ENCODE measurements at regions not wholly inside any gene's neighbourhood (a gene's known extent, or its start where the extent isn't known, plus 50 kb on each side); places are given as distances from the start of the nearest gene placed in this dataset.
"Not testable (repeated sequence)": the region's sequence is repeated elsewhere in the genome, so short reads cannot be mapped to it uniquely, and the experiment has no call there.

DNA sequence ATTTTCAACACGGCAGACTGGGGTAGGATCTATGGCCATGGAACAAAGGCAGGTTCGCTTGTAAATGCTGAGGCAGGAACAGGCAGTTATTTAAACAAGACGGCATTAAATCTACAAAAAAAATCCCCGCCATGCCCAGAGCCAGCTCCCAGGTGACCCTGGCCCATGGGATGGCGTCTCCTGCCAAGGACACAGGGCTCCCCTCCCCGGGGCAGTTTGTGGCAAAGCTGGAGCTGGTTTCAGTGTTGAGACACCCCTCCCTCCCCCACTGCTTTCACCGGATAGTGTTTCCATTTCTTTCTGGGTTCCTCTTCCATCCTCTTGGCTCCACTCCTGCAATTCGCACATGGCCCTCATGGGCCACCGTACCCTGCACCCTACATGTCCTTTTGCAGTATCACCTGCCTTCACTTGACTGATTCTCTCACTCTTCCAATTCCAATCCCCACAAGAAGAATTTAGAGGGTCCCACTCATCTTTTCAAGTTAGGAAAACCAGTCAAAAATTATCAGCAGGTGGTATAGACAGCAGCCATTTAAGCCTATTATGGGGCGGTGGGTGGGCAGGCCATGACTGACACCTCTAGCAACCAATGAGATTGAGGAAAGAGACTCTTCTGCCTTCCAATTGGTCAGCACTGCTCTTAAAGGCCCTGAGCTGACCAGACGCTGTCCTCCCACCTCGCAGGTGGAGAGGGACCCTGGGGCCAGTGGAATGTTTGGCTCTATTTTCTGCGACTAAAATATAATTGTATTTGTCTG is 52.0 kb downstream of the OLIG1 start:
- intact Hi-C loops (cut with DNase I), result no loop called here
- DNase-seq, result no peak

DNA sequence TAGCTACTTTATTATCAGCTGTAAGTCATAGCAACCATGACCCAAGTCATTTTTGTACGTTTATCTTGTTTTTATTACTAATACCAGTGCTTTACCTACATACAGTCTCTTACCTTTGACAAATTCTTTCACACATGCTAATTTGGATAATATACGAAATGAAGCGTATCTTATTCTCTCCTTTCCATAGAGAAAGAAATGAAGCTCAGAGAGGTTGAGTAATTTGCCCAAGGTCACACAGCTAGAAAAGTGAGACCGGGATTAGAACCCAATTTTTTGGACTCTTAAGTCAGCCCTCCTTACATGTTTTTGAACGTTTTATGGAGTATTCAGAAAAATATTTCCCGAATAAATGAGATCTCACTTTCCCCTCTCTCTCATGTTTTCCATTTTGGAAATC is 52.6 kb downstream of the OLIG1 start:
- intact Hi-C loops (cut with DNase I), result no loop called here
- DNase-seq, result no peak

DNA sequence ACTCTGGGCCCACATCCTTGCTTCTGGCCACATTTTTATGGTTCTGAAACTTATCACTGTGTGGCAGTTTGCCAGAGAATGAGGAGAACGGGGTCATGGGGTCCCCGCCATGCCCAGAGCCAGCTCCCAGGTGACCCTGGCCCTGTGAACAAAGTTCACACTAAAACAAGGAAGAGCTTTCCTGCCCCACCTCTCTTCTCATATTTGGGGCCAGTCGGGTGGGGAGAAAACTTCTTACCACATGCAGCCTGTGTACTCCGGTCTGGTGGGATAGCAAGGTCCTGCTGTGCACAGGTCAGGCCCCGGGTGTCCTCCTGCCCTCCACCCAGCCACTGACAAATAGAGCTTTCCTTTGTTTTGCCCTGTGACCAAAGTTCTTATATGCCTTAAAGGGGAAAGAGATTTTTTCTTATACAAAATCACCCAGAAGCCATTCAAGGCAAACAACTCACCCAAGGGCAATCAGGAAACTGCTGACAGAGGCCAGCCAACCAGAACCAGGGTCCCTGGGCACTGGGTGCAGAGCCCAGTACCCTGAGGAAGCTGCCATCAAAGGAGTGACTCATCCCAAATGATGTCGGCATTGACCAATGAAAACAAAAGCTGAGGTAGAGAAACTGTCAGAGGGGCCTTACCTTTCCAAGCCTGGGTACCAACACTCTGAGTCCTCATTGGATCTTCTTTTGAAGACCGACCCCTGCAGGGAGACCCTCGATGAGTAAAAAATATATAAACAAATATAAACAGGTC is 53.6 kb downstream of the OLIG1 start:
- no peak for DNase-seq
- intact Hi-C loops (cut with DNase I), result no loop called here

DNA sequence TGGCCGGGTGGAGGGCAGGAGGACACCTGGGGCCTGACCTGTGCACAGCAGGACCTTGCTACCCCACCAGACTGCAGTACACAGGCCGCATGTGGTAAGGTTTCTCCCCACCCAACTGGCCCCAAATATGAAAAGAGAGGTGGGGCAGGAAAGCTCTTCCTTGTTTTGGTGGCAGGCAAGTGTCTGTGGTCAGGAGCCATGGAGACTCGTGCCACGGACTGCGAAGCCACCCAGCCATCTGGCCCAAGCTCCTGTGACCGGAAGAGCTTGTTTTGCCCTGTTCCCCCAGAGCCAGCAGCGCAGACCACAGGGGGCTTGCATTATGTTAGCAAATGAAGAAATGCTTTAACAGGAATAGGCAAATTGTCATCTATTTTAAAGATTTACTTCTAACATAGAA is 54.9 kb downstream of the OLIG1 start:
- intact Hi-C loops (cut with DNase I), result loop anchor here (5.0 kb wide), 2 partner anchors 72 to 293 kb away; no protein-coding TSS in a partner anchor
- DNase-seq, result no peak

DNA sequence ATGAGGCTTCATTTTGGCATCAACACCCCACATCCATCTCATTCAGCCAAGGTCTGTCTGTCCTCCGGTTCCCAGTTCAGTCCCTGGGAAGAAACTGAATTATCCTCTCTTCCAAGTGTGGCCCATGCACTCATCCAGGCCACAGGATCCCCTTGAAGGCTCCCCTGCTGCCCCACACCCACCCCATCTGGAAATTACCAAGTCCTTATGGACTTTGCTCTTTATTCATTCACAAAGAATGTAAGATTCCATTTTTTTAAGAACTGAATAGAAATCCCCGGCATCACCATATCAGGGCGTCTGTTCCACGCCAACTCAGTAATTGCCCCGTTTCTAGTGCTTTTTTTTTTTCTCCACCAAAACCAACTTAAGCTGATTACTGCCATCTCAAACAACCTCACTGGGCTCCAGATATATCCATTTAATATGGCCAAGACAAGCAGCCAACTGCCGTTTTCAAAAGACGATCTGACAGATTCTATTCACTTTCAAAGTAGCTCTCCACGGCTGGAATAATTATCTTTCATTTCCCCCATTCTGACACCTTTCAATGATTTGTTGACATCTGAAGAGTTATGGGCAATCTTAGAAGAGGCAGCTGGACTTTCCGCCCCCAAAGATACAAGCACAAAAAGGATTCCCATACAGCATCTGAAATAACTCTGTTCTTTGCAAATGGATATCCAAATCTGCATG is 55.9 kb downstream of the OLIG1 start:
- intact Hi-C loops (cut with DNase I), result loop anchor here (2.0 to 5.0 kb wide), 3 partner anchors 71 to 294 kb away; no protein-coding TSS in a partner anchor
- DNase-seq, result no peak

DNA sequence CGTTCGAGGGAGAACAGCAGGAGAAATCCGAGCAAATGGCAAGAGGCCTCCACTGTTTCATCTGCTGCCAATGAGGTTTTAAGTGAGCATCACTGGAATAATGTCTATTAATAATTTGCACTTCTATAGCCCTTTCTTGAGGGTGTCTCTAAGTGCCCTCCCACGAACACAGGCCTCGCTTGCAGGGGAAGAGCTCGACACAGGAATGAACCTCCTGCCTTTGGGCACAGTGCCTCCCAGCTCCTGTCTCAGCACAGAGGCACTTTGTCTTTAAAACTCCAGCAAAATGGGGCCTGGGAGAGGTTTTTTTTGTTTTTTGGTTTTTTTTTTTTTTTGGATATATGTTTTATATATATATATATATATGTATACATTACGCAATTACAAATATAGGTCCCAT is 56.6 kb downstream of the OLIG1 start:
- intact Hi-C loops (cut with DNase I), result loop anchor here (2.0 to 5.0 kb wide), 3 partner anchors 71 to 294 kb away; no protein-coding TSS in a partner anchor
- DNase-seq, result peak in 2 of 10 donors; percentile 55 to 90

DNA sequence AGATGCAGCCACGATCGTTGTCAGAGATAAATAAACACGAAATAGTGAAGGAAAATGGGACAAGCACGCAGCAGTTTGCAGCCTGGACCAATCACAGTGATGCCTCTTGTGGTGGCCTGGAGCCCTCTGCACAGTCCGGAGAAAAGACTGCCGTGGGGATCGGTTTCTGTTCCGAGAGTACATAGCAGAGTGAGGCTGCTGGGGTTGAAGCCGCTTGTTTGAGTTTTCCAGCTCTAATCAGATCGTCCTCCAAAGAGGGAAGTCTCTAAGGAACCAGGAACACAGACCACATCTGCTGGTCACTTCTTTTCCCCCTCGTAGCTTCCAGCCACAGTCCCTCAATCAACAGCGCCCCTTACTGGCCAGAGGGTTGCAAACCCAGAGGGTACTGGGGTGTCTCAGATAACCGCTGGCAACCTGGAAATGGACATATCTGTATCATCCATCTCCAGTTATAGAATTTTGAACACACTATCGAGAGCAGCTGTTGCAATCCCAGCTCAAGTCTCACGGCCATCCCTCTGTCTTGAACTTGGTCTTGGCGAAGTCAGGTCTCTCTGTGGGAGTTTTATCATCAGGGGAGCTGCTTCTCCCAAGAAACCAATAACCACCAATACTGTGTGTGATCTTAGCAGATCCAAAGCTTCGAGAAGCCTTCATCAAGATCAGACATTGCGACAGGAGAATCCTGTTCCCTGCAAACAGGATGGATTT is 57.4 kb downstream of the OLIG1 start:
- DNase-seq, result peak; percentile 42 to 97 (median 84)
- intact Hi-C loops (cut with DNase I), result loop anchor here (1.0 to 5.0 kb wide), 5 partner anchors 70 to 295 kb away; partner anchors contain the start of gene OLIG2

DNA sequence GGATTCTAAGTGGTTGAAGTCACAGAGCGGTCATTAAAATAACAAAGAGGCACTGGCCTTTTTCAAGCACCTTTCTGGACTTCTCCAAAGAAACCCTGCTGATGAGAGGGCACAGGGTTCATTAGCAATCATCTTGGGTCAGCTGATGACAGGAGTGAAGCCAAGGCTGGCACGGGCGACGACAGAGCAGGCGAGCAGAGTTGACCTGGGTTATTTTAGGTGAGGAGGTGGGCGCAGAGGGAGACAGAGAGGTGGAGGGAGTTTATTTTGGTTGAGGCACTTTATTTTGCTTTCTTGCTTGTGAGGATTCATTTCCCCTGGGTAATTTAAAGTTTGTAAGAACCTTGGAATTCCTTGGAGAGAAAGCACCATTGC is 57.9 kb downstream of the OLIG1 start:
- DNase-seq, result no peak
- intact Hi-C loops (cut with DNase I), result loop anchor here (1.0 to 5.0 kb wide), 5 partner anchors 69 to 296 kb away; partner anchors contain the start of gene OLIG2

DNA sequence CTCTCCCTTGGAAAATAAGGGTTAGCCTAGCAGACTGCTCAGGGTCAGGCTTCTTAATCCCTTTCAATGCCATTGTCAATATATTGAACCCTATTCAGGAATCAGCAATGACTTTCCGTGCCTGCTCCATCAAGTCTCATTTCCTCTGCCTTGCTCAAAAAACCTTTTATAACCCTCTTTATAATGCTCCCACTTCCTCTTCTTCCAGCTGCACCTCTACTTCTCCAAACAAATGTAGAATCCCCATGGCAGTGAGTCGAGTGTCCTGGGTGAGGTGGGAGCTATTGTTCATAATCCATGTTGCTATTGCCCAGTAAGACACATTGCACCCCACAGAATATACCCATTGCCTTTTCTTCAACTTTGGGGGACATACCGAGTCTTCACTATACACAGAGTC is 58.6 kb downstream of the OLIG1 start:
- DNase-seq, result no peak
- intact Hi-C loops (cut with DNase I), result loop anchor here (5.0 kb wide), 2 partner anchors 69 to 296 kb away; no protein-coding TSS in a partner anchor

DNA sequence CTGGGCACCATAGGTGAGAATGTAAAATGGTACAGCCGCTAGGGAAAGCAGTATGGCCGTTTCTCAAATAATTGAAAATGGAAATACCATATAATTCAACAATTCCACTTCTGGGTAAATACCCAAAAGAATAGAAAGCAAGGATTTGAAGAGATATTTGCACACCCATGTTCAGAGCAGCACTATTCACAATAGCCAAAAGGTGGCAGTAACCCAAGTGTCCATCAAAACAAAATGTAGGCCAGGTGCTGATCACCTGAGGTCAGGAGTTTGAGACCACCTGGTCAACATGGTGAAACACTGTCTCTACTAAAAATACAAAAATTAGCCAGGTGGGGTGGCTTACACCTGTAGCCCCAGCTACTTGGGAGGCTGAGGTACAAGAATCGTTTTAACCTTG is 62.1 kb downstream of the OLIG1 start:
- intact Hi-C loops (cut with DNase I), result no loop called here

DNA sequence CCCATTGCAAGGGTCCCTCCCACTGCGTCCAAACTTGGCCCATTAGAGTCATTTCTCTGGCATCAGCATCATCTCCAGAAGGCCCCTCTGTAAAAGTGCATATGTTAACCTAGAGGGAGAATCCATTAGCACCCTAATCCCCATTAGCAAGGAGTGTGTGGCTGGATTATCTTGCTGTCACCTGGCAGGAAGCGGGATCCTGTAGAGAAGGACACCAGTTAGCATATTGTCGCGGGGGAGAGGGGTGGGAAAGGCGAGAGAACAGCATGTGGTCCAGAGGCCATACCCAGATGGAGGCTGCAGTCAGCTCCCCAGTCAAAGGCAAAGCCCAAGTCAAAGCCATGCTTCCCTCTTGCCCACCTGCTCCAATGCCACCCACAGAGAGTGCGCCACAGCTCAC is 64.0 kb downstream of the OLIG1 start:
- no peak for DNase-seq
- intact Hi-C loops (cut with DNase I), result no loop called here

More for the DNA sequence above, 62.1 kb downstream of the OLIG1 start:
- no peak for DNase-seq

DNA sequence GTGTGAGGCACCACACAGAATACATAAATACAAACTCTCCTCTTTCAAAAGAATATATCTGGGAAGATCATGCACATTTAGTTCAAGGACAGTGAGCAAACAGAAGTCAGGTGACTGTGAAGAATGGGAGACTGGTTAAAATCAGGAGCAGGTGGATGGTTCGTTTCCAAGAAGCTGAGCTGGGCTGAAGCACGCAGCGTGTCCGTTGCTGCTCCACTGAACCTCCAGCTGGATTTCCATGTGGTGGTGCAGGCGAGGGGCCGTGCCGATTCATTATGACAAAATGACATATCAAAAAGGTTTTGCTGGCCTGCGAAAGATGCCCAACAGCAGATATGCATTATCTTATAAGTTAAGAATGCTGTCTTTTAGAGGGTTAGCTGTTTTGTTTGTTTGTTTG is 66.0 kb downstream of the OLIG1 start:
- DNase-seq, result no peak
- intact Hi-C loops (cut with DNase I), result no loop called here

DNA sequence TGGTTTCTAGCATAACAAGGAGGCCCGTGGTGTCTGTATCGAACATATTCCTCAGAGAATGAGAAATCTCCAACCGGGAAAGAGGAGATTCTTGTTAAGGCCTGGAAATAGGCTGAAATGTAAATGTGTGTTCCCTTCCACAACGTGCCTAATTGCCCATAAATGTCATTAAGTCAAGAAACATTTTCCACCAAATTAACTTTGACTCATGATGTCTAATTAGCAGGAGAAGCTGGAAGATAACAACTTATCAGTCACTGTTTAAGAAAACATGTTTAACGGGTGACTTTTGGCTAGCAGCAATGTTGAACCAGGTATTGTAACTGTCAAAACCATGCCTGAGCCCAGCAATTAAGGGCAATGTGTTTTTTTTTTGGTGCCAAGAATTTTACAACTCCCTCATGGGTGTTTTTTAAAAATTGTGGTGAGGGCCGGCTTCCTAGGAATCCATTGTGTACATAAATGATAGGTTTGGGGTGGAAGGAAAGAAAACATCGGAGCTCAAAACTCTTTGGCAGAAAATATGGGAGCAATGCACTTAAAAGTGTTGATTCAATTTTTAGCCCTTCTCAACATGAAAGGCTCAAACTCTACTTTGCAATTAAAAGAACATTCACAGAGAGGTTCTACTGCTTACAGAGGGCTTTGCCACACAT is 67.0 kb downstream of the OLIG1 start:
- intact Hi-C loops (cut with DNase I), result no loop called here
- no peak for DNase-seq

DNA sequence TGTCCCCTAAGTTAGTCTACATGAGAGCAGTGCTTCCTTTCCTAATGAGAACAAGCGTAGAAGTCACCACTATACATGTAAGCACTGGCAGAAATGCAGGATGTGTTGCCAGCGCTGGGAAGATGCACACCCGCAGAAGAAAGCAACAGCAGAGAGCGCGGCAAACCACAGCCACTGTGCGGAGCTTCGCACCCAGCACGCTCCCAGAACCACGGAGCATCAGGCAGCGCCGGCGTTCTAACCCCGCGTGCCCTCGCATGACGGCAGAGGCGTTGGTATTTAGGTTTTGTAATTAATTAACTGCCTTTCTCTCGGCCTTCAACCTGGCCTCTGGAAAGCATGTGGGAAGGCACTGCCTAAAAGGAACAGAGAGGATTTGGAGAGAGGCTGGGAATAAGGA is 69.1 kb downstream of the OLIG1 start:
- DNase-seq, result no peak
- intact Hi-C loops (cut with DNase I), result no loop called here

DNA sequence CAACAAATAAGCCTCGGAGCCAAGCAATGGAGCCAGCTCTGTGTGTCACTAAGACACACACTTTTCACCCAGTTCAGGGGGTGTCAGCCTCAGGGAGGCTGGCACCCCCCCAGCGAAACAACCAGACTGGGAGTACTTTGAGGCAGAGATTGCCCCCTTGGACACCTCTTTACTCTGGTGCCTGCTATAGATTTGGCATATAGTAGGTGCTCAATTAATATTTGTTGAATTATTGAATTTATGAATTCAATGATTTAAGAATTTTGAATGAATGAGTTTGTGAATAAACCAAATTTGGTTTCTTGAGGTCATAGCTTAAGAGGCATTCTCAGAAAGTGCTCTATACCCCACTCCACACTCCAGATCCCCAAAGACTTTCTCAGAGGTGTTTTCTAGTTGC is 70.3 kb downstream of the OLIG1 start:
- no peak for DNase-seq

DNA sequence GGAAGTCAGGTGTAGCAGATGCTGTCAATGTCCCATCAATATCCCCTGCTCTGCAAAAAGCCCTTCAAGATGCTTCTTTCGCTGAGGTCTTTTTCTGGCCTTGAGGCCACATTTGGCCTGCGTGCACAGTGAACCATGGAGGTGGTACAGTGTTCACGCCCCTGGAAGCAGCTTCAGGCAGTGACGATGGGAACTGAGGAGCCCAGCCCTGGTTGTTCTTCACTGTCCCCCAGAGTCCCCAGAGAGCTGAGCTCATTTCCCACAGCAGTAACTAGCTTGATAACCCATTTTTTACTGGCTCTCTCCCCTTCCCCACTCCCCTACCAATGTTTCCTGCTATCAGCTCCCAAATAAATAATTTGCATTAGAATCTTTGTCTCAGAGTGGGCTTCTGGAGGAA is 76.5 kb downstream of the OLIG1 start:
- no peak for DNase-seq
- intact Hi-C loops (cut with DNase I), result no loop called here

More for the DNA sequence above, 70.3 kb downstream of the OLIG1 start:
- intact Hi-C loops (cut with DNase I), result no loop called here

DNA sequence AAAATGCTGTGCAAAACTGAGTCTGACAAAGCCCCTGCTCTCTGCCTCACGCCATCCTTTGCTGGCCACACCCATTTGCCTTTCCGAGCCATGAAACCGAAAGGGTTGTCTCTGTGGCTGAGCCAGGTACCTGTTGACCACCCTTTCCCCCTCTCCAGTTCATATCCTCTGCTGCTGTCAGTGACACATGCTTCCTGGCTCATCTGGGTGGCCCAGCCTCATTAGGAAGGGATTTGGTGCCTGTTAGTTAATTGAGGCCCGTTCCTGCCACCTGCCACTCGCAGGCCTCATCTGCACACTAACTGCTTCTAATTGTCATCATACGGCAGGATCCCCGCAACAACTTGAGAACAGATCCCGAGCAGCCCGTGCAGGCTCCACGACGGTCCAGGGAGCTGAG is 79.2 kb downstream of the OLIG1 start:
- no peak for DNase-seq
- intact Hi-C loops (cut with DNase I), result no loop called here

DNA sequence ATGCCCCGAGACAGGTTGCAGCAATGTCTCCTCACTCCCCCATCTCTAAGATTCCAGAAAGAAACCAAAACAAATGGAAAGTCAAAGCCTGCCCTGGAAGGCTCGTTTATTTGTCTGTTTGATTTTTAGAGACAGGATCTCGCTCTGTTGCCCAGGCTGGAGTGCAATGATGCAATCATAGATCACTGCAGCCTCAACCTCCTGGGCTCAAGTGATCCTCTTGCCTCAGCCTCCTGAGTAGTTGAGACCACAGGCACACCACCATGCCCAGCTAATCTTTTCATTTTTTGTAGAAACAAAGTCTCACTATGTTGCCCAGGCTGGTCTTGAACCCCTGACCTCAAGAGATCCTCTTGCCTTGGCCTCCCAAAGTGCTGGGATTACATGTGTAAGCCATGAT is 78.8 kb upstream of the IFNAR2 start:
- intact Hi-C loops (cut with DNase I); DNase-seq: not testable (repeated sequence)

DNA sequence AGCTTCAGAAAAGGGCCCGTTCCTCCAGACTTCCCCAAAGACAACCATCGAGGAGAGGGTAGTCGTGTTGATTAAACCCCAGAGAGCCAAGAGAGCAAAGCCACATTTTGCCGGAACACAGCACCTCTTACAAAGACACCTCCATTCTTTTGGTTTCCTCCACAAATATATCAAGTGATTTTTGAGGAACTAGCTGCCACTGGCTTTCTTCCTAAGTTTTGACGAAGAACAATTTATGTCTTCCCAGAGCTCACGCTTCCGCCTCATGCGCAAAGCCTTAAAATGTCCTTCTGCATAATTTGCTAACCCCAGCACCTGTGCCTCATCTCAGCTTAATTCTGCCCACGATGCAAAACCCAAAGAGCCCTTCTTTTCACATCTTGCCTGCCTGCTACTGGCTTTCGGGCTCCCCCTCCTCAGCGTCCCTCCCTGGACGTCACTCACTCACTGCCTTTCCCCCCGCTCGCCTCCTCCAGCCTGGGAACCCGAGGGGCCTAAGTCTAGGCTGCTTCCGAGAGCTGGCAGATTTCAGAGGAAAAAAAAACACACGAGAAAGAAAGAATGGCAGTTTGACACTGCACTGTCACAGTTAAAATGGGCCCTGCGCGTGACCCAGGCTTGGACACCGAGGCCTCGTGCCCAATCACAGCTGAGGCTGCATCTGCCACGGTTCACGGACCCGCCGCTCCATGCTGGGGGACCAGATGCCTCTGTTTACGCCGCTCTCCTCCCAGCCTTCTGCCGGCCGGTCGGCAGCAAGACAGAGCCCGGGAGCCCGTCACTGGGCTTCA is 77.6 kb upstream of the IFNAR2 start:
- intact Hi-C loops (cut with DNase I), result no loop called here
- peak in 1 of 10 donors; percentile 25 for DNase-seq
